Spinal cord (tissue), 9 donors: ENCODE measurements at regions not wholly inside any gene's neighbourhood (a gene's known extent, or its start where the extent isn't known, plus 50 kb on each side); places are given as distances from the start of the nearest gene placed in this dataset.
A peak's percentile ranks its signal among the peaks of the same experiment; 100 is the strongest.

Source experiments
- DNase-seq, 6 donors: peaks; one replicate each; pipeline versions ENCODE4 v3.0.0 to v3.0.0-alpha.2; 2013 to 2015; ENCODE audit warnings: low spot score in 6 of 6, low read depth in 4 of 6
- H3K27ac ChIP-seq: one replicate; pipeline ENCODE4 v1.5.1; 2013; ENCODE audit warnings: low read depth, low read length, control low read depth
- H3K27me3 ChIP-seq: one replicate; pipeline ENCODE4 v1.6.1; 2013; ENCODE audit warnings: low read length; ENCODE audit not compliant: control insufficient read depth, insufficient read depth
- H3K36me3 ChIP-seq: one replicate; pipeline ENCODE4 v1.6.1; 2013; ENCODE audit warnings: low read length; ENCODE audit not compliant: control insufficient read depth, insufficient read depth
- H3K4me1 ChIP-seq: one replicate; pipeline ENCODE4 v1.6.1; 2013; ENCODE audit warnings: low read length; ENCODE audit not compliant: control insufficient read depth, insufficient read depth
- H3K4me3 ChIP-seq: one replicate; pipeline ENCODE4 v1.5.1; 2013; ENCODE audit warnings: low read depth, low read length, control low read depth
- H3K9me3 ChIP-seq: one replicate; pipeline ENCODE4 v1.6.1; 2013; ENCODE audit warnings: low read length; ENCODE audit not compliant: control insufficient read depth, insufficient read depth
- WGBS: methylation state at CpG from one replicate; pipeline ENCODE4 v1.1.5; 2013; ENCODE audit warnings: missing lambda C conversion rate; ENCODE audit not compliant: insufficient coverage; 5-methylcytosine and 5-hydroxymethylcytosine counted together
- donor health status: healthy.

DNA sequence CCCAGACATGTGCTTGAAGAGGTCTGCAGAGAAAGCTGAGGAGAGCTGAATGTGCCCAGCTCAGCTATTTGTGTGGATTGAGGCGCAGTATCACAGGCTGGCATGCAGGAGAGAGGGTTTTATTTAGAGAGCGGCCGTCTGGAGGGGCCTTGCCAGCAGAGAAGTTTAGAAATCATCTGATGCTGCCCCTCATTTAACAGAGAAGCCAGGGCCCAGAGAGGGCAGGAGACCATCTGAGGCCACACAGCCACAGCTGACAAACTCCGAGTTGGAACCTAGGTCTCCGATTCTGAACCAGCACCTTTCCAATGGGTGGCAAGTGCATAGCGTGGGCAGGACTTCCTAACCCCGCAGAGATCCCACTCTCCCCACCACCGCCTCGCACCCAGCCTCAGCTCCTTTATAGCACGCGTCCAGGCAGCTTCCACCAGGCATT lies 101.0 kb downstream of the LSM3 start:
- peaks cover 3% of the 10 kb centered on the region for H3K27me3 ChIP-seq
- no peak overlapping the region for H3K27ac ChIP-seq
- 77% methylated on average over 11 of the region's 11 CpGs for WGBS
- H3K9me3 ChIP-seq, result no peaks in the 10 kb centered on the region
- no peak for DNase-seq
- no peak overlapping the region for H3K4me3 ChIP-seq
- no peaks in the 10 kb centered on the region for H3K36me3 ChIP-seq
- H3K4me1 ChIP-seq, result peaks cover 13% of the 10 kb centered on the region

DNA sequence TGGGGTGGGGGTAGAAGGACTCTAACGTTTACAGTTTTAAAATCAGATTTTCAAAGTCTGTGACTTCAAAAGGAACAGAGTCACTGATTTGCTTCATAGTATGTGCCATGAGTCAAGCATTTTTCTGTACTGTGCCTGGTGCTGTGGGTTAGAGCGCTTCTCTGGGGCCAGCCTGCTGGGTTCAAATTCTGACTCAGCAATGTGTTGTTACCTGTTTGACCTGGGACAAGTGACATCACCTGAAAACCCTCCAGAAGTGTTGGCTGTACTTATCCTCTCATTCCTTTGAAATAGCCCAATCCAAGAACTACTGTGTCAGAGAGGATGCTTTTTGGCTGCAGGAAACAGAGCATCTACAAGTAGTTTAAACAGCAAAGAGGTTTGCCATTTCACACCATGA lies 101.7 kb downstream of the LSM3 start:
- H3K36me3 ChIP-seq, result no peaks in the 10 kb centered on the region
- no peak overlapping the region for H3K4me3 ChIP-seq
- H3K9me3 ChIP-seq, result no peaks in the 10 kb centered on the region
- H3K4me1 ChIP-seq, result peaks cover 15% of the 10 kb centered on the region
- 79% methylated on average over 2 of the region's 2 CpGs for WGBS
- H3K27me3 ChIP-seq, result peaks cover 3% of the 10 kb centered on the region
- no peak for DNase-seq
- no peak overlapping the region for H3K27ac ChIP-seq

DNA sequence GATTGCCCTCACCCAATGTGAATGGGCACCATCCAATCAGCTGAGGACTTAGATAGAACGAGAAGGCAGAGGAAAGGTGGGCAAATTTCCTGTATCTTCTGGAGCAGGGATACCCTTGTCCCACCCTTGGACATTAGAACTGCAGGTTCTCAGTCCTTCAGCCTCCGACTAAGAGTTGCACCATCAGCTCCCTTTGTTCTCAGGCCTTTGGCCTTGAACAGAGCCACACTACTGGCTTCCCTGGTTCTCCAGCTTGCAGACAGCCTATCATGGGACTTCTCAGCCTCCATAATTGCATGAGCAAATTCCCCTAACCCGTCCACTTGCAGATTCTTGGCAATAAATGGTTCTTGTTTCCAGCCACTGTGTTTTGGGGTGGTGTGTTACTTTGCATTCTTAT lies 102.4 kb downstream of the LSM3 start:
- no peak overlapping the region for H3K4me3 ChIP-seq
- peaks cover 3% of the 10 kb centered on the region for H3K27me3 ChIP-seq
- no peaks in the 10 kb centered on the region for H3K36me3 ChIP-seq
- peaks cover 18% of the 10 kb centered on the region for H3K4me1 ChIP-seq
- WGBS, result 84% methylated on average over 2 of the region's 3 CpGs
- H3K27ac ChIP-seq, result no peak overlapping the region
- no peak for DNase-seq
- no peaks in the 10 kb centered on the region for H3K9me3 ChIP-seq

DNA sequence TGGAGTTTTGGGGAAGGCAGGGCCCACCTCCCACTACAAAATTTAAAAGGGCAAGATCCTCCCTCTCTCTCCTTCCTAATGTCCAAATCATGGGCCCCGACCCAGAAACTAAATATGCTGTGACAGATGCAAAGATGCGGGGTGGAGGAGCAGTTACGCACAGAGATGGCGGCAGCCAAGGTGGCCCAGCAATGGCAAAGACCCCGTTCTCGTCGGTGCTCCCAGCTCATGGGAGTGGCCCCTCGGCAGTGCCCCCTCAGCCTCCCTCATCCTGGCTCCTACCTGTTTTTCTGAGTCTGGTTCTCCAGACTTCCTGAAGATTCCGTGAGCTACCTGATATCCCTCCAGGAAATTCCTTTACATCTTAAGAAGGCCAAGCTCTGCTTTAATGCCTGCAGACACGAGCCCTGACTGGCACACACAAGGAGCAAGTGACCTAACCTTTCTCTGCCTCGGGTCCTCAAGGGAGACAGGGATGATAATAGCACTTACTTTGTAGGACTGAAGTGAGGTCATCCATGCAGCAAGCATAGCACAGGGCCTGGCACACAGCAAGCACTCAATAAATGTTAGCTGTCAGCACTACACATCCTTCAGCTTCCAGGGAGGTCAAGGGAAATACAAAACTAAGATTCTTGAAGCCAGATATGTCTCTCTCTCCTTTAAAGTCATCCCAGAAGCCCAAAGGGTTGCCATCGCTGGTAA lies 103.5 kb downstream of the LSM3 start:
- Histone ChIP-seq H3K9me3 (no peaks in the 10 kb centered on the region), H3K36me3 (no peaks in the 10 kb centered on the region), H3K4me1 (peaks cover 18% of the 10 kb centered on the region), H3K4me3 (no peak overlapping the region), H3K27ac (no peak overlapping the region), H3K27me3 (peaks cover 3% of the 10 kb centered on the region)
- no peak for DNase-seq
- 87% methylated on average over 11 of the region's 12 CpGs for WGBS

DNA sequence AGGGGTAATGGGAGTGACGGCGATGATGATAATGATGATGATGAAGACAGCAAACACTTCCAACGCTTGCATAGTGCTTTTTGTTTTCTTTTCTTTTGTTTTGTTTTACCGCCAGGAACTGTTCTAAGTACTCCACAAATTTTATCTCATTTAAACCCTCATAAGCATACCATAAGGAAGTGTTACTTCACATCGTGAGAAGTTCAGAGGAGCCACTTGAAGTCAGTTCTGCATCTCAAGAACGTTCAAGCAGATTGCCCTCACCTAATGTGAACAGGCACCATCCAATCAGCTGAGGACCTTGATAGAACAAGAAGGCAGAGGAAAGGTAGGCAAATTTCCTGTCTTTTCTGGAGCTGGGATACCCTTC lies 104.1 kb downstream of the LSM3 start:
- Histone ChIP-seq H3K27me3 (peaks cover 3% of the 10 kb centered on the region), H3K4me1 (peaks cover 18% of the 10 kb centered on the region), H3K36me3 (no peaks in the 10 kb centered on the region), H3K4me3 (no peak overlapping the region), H3K9me3 (no peaks in the 10 kb centered on the region), H3K27ac (no peak overlapping the region)
- WGBS, result no CpG with 5 or more reads among the region's 6 CpGs
- no peak for DNase-seq

DNA sequence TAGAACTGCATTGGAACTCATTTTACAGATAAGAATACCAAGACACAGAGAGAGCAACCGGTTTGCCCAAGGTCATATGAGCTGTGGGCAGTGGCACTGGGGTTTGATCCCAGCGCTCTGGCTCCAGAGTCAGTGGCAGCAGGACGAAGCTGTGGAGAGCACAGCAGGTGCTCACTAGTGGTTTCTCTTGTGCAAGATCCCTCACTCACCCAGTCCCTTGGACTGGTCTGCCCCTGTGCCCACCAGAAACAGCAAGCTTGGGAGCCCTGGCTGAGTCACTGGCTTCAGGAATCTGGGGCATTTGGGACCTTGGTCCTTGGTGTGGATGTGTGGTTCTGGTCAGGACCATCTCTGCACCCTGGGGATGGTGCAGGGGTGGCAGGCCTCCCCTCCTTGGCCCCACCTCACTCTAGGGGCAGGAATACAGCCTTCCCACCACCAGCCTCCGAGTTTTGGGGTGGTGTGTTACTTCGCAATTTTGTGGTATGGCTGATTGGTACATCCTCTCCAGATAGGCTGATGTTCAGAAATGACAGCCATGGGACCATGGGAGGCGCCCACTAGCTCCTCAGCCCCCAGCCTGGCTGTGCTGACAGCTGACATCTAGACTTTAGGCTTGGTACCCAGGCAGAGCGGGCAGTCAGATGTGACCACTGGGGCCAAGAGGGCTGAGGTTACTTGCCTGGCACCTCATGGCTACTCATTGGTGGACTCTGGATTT lies 104.6 kb downstream of the LSM3 start:
- Histone ChIP-seq H3K27ac (no peak overlapping the region), H3K27me3 (peaks cover 3% of the 10 kb centered on the region), H3K4me1 (peaks cover 18% of the 10 kb centered on the region), H3K36me3 (no peaks in the 10 kb centered on the region), H3K4me3 (no peak overlapping the region), H3K9me3 (no peaks in the 10 kb centered on the region)
- WGBS, result 99% methylated on average over 6 of the region's 7 CpGs
- DNase-seq, result no peak

DNA sequence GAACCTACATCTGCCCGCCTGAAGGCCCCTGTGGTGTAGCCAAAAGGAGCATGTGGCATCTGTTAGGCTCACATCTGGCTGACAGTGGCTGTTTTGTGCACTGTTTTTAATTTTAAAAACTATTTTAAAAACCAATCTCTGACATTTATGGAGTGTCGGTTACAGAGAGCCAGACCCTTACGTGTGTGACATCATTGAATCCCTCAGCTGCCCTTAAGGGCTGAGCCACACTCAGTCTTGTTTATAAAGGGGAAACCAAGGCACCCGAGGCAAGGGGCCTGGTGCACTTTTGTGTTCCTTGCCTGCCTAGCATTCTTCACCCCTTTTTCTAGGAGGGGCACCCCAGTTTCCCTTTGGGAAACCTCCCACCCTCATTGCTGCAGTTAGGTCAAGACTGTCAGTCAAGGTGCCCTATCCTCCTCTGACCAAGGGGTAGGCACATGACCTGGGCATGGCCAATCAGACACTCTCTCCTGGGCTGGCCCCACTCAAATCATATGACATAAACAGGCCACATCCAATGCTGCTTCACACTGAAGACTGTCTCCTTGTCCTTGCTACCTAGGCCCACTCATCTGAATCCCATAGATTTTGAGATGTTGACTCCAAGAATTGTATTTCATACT lies 105.3 kb downstream of the LSM3 start:
- Histone ChIP-seq H3K27me3 (peaks cover 1% of the 10 kb centered on the region), H3K4me3 (no peak overlapping the region), H3K9me3 (no peaks in the 10 kb centered on the region), H3K27ac (no peak overlapping the region), H3K36me3 (no peaks in the 10 kb centered on the region), H3K4me1 (peaks cover 17% of the 10 kb centered on the region)
- WGBS, result 96% methylated on average over 3 of the region's 4 CpGs
- no peak for DNase-seq

DNA sequence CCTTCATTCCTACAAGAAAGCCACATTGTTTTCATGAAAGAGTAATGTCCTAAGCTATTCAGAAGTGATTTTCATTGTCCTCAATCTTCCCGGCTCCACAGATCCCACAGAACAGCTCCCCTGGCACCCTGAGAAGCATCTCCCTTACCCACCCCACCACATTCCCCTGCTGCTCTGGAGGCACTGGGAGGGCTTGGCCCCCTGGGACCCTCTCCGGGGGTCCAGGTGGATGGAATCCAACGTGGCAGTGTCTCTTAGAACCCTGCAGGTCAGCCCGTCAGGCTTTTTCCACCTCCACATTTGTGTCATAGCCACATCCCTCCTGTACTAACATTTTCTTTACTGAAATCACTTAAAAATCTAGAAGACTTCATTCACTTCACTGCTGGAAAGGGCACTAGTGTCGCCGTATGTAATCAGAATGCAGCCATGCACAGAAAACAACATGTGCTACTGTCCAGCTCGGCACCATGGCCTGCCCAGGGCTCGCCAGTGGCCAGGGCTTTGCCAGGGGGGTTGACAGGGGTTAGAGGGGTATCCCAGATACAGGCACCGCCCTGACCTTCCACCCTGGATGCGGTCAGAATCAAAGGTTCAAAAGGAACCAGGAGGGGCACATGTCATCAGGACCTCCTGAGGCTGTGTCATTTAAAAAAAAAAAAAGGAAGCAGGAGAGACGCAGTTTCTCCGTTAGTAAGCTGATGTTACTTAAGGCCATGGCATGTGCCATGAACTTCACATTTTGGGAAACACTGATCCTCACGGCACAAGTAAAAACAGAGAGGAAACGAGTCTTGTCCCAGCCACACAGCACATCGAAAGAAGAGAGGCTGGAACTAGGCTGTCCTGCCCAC lies 106.3 kb downstream of the LSM3 start:
- Histone ChIP-seq H3K36me3 (no peaks in the 10 kb centered on the region), H3K4me3 (no peak overlapping the region), H3K9me3 (no peaks in the 10 kb centered on the region), H3K27ac (no peak overlapping the region), H3K4me1 (peaks cover 7% of the 10 kb centered on the region), H3K27me3 (no peaks in the 10 kb centered on the region)
- WGBS, result 57% methylated on average over 15 of the region's 15 CpGs
- no peak for DNase-seq

DNA sequence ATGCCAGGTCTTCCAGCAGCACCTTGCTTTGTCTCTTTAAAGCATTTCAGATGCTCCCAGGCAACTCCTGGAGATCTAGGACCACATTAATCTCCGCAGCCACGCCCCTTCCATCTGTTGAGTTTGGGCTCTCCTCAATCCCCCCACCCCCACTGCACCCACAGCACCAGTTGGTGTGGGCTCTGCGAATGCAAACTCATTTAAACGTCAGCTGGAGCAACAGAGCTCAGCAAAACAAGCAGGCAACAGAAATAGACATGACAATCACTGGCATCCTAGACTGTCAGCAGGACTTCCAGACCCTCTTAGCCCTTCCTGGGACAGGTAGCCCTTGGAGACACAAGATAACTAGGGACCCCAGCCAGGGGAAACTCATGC lies 106.9 kb downstream of the LSM3 start:
- peaks cover 6% of the 10 kb centered on the region for H3K4me1 ChIP-seq
- no peaks in the 10 kb centered on the region for H3K9me3 ChIP-seq
- no peaks in the 10 kb centered on the region for H3K27me3 ChIP-seq
- no peak overlapping the region for H3K4me3 ChIP-seq
- H3K36me3 ChIP-seq, result no peaks in the 10 kb centered on the region
- peak in 2 of 6 donors; percentile 58 to 89 for DNase-seq
- no peak overlapping the region for H3K27ac ChIP-seq
- 37% methylated on average over 4 of the region's 4 CpGs for WGBS
